Daoy (cell line): ENCODE measurements at regions not wholly inside any gene's neighbourhood (a gene's known extent, or its start where the extent isn't known, plus 50 kb on each side); places are given as distances from the start of the nearest gene placed in this dataset.

Source experiments
- DNase-seq: peaks from one replicate; pipeline ENCODE4 v3.0.0-alpha.2; 2015; ENCODE audit warnings: low read depth

DNA sequence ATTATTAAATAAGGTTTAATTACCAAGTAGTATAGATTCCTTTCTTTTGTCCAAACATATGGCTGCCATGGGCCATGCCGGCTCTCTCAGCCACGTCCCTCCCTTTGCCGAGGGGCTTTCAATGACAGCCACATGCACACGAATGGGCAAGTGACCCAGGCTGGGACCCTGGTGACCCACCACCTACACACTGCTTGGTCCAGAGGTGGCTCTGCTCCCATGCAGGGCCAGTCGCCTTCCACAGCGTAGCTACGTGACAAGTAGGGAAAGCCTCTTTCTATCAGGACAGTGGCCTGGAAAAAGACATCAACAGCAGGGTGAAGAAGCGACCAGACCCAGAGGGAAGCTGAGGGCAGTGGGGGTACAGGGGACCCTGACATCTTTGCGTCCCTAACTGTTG lies 152.8 kb upstream of the CST7 start:
- no peak for DNase-seq

DNA sequence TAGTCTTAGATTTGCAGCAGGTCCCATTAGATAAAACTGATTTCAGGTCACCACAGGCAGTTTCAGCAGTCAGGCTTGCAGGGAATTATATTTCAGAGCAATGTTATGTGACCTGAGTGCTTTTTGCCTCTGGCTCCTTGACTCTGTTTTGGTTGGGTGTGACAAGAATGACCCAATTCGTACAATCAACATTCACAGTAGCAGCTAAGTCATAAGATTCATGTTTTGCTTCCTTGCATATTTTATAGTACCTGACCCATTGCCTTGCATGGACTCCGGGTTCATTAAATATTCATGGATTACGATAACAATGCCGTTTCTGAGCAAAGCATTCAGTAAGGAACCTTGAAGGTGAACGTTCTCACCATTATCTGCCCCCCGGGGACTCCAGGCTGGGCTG lies 152.0 kb upstream of the CST7 start:
- no peak for DNase-seq

DNA sequence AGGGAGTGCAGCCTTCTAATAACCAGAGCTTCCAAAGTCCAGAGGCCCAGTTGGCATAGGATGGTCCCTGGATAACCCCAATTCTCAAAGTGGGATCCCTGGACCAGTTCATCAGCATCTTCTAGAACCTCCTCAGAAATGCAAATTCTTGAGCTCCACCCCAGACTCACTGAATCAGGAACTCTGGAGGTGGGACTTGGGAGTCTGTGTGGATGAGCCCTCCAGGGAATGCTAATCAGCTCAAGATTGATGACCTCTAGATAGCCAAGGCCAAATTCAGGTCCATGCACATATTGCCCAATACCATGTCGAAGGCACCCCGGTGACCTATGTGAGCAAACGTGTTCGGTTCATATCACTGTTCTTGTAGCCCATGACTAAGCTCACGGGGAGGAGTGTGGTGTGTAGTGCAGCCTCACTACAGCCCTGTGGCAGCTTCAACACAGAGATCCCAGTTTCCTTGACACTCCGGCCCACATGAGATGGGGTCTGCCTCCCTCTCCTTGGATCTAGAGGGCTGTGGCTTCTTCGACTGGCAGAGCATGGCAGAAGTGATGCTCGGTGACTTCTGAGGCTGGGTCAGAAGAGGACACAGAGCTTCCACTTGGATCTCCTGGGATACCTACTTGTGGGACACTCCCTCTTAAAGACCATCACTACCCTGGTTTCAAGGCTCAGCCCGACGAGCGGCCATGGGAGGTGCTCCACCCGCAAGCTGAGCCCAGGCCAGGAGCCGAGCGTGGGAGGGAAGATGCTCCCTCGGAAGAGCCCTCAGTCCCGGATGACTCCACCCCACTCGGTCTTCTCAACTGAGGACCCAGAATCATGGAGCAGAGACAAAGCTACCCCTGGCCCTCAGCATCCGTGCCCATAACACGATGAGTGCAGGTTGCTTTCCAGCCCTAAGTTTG lies 151.1 kb upstream of the CST7 start:
- DNase-seq = no peak

DNA sequence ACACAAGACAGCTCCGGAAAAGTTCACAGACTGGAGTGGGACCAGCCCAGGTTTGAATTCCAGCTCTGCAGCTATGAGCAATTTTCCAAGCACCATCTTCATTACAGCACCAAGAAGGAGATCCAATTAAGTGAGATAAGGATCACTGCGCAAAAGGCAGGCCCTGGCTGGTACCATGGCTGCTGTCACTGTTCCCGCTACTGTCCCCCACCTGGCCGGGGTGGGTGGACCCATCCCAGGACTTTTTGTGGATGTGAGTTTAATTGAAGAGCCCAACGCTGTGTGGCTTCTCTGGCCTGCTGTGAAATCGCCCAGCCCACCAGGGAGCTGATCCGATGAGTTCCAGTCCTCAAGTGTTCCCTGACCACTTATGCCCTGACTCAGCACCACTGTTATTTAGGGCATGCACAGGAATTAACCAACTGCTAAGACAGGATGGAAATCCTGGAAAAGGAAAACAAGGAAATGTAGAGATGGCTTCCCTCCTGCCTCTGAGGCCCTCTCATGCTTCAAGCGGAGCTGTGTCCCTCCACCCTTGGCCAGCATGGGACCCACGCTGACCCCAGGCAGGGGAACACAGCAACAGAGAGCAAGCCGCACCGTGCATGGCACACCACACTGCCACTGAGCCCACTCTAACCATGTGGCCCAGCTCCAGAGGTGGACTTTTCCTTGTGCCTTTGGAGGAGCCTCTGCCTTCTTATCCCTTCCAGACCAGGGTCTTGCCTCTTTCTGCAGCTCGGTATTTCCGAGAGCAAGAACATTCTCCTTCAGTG lies 150.0 kb upstream of the CST7 start:
- peak; percentile 18 for DNase-seq

DNA sequence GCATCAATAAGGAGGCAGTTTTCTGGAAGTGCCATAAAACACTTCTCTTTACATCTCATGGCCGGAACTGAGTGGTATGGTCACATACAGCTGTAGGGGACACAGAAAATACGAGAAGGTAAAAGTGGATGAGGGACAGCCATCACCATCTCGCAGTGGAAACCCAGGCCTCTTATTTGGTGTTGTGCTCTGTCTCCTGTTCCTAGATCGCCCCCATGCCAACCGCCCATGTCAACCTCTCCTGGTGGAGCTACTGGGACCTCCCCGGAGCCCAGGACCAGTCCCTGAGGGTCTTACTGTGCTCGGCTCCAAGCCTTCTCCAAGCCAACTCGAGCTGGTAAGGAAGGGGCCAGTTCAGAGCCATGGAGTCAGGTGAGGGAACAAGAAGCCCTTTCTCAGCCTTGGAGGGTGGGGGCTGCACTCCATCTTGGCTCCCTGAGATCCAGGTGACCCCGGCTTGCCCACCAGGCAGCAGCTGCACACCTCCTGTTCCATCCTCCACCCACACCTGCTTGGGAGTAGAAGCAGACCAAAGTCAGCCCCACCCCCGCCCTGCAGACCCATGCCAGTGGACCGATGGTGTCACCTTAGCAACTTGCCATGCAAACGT lies 149.0 kb upstream of the CST7 start:
- DNase-seq = no peak

DNA sequence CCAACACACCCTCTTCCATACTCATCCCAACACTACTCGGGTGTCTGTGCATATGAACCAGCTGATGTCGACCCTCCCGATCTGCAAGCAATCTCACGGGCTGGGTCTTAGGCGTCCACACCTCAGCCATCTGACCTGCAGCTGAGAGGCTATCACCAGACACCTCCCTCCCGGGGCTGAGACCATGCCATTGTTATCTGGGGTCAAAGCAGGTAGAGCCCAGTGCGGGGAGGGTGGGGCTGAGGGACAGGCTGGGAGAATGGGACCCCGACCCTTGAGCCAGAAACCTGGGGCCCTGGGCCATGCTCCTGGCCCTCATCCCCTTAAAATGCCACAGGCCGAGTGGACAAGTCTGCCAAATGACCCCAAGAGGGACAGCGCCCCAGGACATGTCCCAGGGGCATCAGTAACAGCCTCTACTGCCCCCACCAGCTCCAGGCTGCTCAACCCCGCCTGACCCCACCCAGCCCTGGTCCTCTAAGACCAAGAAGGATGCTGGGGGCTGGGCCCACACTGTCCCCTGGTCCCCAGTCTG lies 146.7 kb upstream of the CST7 start:
- DNase-seq = no peak

DNA sequence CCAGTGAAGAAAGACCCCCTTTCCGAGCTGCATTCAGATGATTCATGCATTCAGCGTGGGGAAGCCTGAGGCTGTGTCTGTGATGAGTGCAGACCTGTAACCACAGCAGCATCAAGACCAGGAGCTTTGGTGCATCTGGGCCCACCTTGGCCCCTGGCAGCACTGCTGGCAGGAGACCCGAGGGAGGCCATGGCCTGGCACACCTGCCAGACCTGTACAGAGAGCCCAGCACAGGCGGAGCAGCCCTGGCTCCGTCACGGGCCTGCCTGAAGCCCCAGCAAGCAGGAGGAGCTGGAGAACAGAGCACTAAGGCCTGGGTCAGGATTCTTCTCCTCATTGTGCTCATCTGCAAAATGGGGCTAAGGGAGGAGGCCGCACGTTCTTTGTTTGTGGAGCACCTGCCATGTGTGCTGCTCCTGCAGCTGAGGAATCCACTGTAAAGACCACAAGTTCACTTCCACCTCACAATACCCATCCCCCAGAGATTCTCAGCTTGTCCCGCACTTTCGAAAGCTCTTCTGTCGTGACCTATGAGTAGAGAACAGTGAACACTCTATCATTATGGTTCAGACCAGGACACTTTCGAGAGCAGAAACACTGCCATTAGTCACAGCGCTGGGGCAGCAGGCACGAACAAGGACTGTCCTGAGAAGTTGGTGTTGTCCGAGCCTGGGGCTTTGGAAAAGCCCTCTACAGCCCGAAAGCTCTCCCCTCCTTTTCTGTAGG lies 144.4 kb upstream of the CST7 start:
- DNase-seq = no peak

DNA sequence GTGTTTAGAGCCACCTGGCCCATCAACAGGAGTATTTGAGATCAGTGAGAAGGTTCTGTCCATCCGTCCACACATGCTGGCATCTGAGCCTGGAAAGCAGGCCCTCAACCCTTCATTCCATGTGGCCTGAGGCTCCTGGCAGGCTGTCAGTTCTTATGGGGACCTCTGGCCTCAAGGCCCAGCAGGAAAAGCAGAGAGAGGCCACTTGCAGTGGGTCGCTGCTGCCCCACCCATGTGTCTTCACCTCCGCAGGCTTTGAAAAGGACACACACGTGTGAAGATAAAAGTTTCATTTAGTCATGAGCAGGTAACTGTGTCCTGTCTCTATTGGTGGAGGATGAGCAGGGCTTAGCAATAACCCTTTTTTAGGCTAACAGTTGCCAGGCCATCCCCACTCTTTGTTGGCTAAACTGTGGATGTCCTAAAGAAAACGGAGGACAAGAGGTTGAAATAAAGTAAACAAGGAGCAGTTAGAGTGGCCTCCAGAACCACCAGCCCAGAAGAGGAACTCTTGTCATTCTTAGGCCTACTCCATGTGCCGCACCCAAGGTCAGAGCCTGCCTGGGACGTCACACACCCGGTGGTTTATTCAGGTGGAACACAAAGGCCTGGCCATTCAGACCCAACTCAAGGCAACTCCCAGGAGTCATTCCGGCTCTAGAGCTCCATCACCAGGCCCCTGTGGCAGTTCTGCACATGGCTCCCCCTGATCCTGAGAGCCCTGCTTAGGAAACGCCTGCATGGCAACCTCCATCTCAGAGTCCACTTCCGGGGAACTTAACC lies 143.4 kb upstream of the CST7 start:
- no peak for DNase-seq

DNA sequence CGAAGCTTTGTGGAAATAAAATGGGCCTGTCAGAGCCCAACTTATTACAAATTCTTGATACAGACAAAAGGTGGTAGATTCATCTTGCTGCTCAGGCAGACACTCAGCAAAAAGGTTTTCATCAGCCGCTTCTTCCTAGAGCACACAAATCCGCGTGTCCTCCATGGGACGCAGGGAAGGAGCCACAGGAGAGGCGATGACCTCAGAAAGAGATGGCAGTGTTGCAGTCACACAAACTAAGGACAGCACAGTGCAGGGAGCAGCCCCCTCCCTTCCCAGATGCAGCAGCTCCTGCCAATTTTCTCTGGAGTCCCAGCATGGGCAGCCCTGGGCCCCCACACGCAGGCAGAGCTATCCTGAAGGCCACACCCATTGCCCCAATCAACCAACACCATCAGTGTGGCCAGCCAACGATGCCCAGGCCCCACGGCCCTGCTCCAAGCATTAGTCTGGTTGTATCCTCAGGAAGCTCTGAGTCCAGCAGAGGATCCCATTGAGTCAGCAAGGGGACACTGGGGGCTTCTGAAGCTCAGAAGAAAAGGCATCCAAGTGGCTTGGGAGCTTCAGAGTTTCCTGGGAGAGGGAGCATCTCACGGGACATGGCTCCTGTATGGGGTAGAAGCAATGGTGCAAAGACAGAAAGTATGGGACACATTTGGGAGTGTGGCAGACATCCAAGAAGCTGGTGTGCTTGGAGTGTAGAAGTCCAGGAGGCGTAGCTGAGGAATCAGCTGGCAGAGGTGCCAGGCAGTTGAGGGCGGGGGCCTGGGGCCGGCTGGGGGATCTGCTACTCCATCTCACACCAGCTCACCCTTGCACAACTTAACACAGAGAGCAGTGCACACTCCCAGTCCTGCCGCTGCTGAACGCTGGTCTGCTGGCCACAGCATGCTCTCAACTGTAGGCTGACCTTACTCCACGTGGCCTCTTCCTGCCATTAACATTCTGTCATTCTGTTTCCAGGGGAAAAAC lies 142.1 kb upstream of the CST7 start:
- no peak for DNase-seq

DNA sequence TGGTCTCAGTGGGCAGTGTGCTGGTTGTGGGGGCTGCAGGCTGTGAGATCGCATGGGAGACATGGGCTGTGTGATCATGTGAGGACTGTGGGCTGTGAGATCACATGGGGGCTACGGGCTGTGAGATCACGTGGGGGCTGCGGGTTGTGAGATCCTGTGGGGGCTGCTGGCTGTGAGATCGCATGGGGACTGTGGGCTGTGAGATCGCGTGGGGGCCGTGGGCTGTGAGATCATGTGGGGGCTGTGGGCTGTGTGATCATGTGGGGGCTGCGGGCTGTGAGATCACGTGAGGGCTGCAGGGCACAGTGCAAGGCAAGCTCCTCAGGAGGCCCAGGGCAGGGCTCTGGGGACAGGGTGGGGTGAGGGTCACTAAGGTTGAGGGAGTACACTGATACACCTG lies 140.5 kb upstream of the CST7 start:
- no peak for DNase-seq

DNA sequence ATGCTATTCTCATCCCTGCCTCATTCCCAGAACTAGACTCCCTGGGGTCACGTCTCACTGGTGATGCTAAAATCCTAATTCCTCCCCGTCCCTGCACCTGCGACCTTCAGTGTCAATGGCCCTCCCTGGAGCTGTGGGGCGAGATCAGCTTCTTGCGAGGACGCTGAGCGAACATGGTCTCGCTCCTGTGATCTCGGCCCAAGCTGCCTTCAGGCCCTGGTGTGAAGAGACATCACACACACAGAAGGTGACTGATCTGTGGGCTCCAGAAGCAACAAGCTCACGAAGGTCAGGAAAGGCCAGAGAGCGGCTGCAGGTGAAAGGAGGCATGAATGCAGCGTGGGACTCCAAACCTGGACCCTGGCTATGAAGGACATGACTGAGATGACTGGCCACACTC lies 139.5 kb upstream of the CST7 start:
- no peak for DNase-seq

DNA sequence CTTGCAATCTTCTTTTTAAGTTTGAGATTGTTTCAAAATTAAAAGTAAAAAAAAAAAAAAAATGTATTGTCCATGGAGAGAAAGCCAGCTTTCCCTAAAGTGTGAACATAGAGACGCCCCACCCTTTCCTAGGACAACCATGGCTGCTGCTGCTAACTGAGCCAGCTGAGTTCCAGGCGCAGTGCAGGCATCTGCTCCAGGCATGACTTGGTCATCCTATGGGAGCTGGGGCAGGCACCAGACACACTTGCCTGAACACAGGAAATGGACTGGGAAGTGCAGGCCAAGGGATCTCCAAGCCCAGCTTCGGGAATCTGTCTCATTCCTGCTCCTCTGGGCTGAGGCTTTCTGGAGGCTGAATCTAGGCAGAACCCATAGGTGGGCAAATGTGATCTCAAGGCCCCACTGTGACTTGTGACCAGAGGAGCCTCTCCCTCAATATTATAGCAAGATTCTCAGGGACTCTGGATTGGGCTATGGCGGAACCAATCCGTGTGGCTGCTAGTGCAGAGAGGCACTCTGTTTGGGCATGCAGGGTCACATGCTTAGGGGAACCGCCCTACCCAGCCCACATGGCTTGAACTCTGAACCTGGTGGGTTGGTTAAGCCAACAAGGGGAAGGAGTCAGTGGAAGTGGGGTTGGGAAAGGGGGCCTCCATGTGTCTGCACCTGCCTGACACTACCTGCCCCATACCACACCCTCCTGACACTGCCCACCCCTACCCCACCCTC lies 138.2 kb upstream of the CST7 start:
- DNase-seq = no peak

DNA sequence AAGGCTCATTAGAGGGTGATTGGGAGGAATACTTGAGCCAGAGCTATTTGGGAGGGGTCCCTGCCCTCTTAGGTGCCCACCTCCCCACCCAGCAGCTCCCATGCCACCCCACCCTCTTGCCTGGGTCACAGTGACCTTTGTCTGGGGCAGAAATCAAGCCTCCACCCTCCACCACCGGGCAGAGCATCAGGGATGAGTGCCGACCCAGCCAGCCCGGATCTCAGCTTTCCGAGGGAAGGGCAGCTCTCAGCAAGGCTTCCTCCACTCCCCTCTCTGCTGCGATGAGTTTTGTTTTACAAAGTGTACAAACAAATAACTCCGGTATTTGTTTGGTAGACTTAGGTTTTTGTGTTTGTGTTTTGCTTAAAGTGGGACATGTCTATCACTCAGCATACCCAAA lies 136.7 kb upstream of the CST7 start:
- no peak for DNase-seq

DNA sequence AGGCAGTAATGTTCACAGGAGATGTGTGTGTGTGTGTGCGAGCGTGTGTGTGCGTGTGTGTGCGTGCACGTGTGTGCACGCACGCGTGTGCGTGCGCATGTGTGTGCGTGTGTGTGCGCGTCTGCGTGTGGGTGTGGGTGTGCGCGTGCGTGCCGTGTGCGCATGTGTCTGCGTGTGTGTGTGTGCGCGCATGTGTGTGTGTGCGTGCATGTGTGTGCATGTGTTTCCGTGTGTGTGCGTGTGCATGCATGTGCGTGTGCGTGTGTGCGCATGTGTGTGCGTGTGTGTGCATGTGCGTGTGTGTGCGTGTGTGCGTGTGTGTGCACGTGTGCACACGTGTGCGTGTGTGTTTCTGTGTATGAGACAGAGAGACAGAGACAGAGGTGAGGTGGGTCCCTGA lies 136.0 kb upstream of the CST7 start:
- DNase-seq = no peak

DNA sequence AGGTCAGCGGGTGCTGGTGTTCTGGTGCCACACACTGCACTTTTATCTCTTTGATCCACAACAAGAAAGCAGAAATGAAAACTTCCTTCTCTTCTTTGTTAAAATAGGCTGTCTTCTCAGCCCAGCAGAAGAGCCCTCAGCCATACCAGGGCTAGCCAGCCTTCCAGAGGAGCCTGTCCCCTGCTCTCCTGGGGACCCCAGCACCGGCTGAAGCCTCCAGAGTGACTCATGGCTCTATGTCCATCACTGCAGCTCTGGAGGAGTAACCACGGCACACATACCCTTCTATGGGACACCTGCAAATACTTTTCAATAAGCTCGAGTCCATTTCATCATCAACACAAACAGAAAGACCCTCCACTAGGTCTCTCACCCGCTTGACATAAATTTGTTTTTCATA lies 135.6 kb upstream of the CST7 start:
- DNase-seq = no peak

DNA sequence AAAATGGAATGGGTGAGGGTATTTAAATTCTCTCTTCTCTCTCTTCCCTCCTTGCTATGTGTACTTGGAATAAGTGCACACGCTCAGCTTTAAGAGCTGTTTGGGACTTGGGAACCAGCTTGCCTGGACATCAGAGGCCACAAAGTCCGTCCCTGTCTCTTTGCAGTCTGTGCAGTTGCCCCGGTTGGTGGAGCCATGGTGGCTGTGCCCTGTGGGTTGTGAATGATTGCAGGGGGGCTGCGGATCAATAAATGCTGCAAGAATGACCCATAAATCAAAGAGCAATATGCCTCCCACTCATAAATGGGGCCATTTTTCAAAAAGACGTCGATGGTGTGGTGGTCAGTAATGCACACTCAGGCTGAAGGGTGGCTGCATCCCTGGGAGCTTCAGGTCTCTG lies 135.1 kb upstream of the CST7 start:
- no peak for DNase-seq

DNA sequence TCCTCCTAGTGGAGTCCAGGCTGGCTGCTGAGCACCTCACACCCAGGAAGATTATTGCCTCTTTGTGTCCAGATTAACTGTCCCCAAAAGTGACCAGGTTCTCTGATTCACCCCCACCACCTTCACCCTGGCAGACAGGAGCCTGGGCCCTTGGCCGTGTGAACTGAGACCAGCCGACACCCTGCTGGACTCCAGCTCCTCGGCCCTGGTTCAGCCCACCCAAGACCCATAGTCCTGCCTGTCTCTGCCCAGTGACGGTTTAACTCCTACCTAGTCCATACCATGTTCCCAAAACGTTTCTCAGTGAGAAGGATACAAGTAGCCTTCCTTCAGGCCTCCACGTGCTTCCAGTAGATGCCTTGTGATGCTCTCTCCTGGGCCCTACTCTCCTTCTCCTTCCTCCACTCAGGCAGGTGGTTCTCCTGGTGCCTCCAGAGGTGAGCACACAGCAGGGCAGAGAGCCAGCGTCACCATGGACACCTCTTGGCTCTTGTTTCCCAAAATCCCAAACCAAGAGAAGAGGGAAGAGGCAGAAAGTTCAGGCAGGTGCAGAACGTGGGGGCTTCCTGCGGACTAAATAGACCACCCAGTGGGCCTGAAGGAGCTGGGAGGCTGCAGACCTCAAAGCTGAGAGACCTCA lies 134.4 kb upstream of the CST7 start:
- no peak for DNase-seq

DNA sequence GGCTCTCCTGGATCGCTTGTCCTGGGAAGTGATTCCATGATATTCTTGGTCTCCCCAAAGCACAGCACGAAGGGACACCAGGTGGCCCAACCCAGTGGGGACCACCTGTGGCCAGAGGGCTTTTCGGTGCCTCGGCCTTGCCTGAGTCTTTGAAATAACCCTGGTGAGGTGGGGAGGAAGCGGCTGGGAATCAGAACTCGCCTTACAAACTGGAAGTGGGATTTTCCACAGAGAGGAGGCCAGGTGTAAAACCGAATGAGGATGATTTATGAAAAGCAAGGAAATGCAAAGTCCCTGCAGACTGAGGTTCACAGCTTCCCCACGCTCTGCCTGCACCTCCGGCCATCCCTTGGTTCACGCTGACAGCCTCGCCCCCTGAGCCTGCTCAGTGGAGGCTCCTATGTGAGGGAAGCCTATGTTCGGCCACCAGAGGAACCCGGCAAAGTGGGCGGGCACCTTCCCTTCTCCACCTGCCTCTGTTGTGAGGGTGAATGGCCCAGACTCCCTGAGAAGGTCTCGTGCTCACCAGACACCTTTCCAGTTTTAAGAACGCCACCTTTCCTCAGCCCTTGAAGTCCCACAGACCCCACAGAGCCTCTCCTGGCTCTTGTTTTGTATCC lies 133.8 kb upstream of the CST7 start:
- DNase-seq = no peak
